ENCODE measurements at regions not wholly inside any gene's neighbourhood (a gene's known extent, or its start where the extent isn't known, plus 50 kb on each side); places are given as distances from the start of the nearest gene placed in this dataset.

DNA sequence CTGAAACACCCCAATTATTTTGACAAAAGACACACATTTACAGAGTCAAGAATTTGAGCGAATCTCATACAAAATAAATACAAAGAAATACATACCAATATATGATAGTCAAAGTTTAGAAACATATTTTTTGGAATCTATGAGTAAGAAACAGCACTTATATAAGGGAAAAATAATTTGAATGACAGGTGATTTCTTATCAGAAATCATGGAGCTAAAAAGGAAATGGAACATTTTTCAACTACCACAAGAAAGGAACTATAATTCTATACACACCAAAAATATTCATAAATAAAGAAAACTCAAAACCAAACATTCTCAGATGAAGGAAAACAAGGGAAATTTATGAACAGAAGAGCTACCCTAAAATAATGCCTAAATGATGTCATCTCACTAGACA lies 1226.6 kb downstream of the PCDH9 start:
- Histone ChIP-seq H3K4me1 (ENCODE audit: insufficient read depth, low read length) (no peaks in the 10 kb centered on the region), H3K9me3 (ENCODE audit: low read length) (peaks cover 23% of the 10 kb centered on the region), H3K4me2 (ENCODE audit: low read depth, low read length) (no peak overlapping the region), H2AFZ (ENCODE audit: low read length) (no peak overlapping the region), H3K27ac (ENCODE audit: extremely low read length, insufficient read depth, low read length) (no peak overlapping the region), H3K36me3 (replicated peaks in 1 of 2; ENCODE audit: control insufficient read depth in 1 of 2, insufficient read depth in 2 of 2, low read length in 2 of 2) (no peaks in the 10 kb centered on the region), H3K4me3 (replicated peaks in 1 of 3; ENCODE audit: insufficient read depth in 1 of 3, low read depth in 2 of 3, low read length in 3 of 3) (no peak overlapping the region), H3K79me2 (ENCODE audit: insufficient read depth, low read length) (no peaks in the 10 kb centered on the region), H3K9ac (ENCODE audit: insufficient read depth, low read depth, low read length) (no peak overlapping the region), H3K27me3 (ENCODE audit: control insufficient read depth in 1 of 2, insufficient read depth in 2 of 2, low read length in 2 of 2) (no peaks in the 10 kb centered on the region), H4K20me1 (ENCODE audit: insufficient read depth, low read length) (no peaks in the 10 kb centered on the region)
- CTCF ChIA-PET (ENCODE audit: low intra/inter-chr PET ratio, low total read pairs): no interaction called here
- in situ Hi-C loops (cut with HindIII; ENCODE audit: extremely low pct_ligation_motif_present, low pct_unique_long_range_greater_than_20kb): no loop called here
- FAIRE-seq (no peak), ATAC-seq (no peak), DNase-seq (ENCODE audit: low spot score) (no peak)
- no peak for TF ChIP-seq ASH2L (IDR thresholded peaks at IDR 0.05; ENCODE audit: insufficient read length, low read depth, low read length)
- no peak for TF ChIP-seq RBM22 (optimal IDR thresholded peaks at IDR 0.05; ENCODE audit: low read length)
- no peak for TF ChIP-seq ISX (CRISPR knock-in tag; conservative IDR thresholded peaks at IDR 0.05)
- no peak for TF ChIP-seq NCOA1 (CRISPR knock-in tag; IDR thresholded peaks at IDR 0.05)
- TF ChIP-seq MTA3 (CRISPR knock-in tag; IDR thresholded peaks at IDR 0.05): no peak
- no peak for TF ChIP-seq NFIC (IDR thresholded peaks at IDR 0.05; ENCODE audit: low read length)
- no peak for TF ChIP-seq CCAR2 (optimal IDR thresholded peaks at IDR 0.05; ENCODE audit: low read depth, low read length)
- no peak for TF ChIP-seq KDM5B (CRISPR knock-in tag; IDR thresholded peaks at IDR 0.05; ENCODE audit: borderline replicate concordance)
- no peak for TF ChIP-seq ZNF367 (CRISPR knock-in tag; IDR thresholded peaks at IDR 0.05; ENCODE audit: borderline replicate concordance)
- no peak for TF ChIP-seq NBN (conservative IDR thresholded peaks at IDR 0.05)
- intact Hi-C loops (cut with micrococcal nuclease; ENCODE audit: unreplicated experiment): no loop called here
- POLR2A ChIA-PET: no interaction called here
- no TSS peak for BruUV-seq (replicated peaks)
- whole genome bisulfite sequencing (ENCODE audit: low lambda C conversion rate): 3% methylated on average over 1 of the region's 1 CpG

GRCh38 chr13:66001140-66001539 lies 1229.0 kb downstream of the PCDH9 start:
- no peak for TF ChIP-seq RBM39 (IDR thresholded peaks at IDR 0.05; ENCODE audit: low read depth, low read length, poor library complexity, severe bottlenecking)
- TF ChIP-seq, protein P1, sequence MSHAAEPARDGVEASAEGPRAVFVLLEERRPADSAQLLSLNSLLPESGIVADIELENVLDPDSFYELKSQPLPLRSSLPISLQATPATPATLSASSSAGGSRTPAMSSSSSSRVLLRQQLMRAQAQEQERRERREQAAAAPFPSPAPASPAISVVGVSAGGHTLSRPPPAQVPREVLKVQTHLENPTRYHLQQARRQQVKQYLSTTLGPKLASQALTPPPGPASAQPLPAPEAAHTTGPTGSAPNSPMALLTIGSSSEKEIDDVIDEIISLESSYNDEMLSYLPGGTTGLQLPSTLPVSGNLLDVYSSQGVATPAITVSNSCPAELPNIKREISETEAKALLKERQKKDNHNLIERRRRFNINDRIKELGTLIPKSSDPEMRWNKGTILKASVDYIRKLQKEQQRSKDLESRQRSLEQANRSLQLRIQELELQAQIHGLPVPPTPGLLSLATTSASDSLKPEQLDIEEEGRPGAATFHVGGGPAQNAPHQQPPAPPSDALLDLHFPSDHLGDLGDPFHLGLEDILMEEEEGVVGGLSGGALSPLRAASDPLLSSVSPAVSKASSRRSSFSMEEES (CRISPR knock-in tag; IDR thresholded peaks at IDR 0.05): no peak
- no peak for TF ChIP-seq NFE2L2 (IDR thresholded peaks at IDR 0.05; ENCODE audit: low read length)
- no peak for TF ChIP-seq HNRNPL (IDR thresholded peaks at IDR 0.05; ENCODE audit: low read depth, low read length)
- ChIA-PET POLR2A (no interaction called here), CTCF (ENCODE audit: low intra/inter-chr PET ratio, low total read pairs) (no interaction called here)
- WGBS (ENCODE audit: low lambda C conversion rate): 0% methylated on average over 1 of the region's 1 CpG
- no peaks in the 10 kb centered on the region for H3K27me3 ChIP-seq (ENCODE audit: control insufficient read depth in 1 of 2, insufficient read depth in 2 of 2, low read length in 2 of 2)
- no peak overlapping the region for H3K9ac ChIP-seq (ENCODE audit: insufficient read depth, low read depth, low read length)
- H3K4me3 ChIP-seq (replicated peaks in 1 of 3; ENCODE audit: insufficient read depth in 1 of 3, low read depth in 2 of 3, low read length in 3 of 3): no peak overlapping the region
- no peaks in the 10 kb centered on the region for H3K79me2 ChIP-seq (ENCODE audit: insufficient read depth, low read length)
- no peaks in the 10 kb centered on the region for H3K4me1 ChIP-seq (ENCODE audit: insufficient read depth, low read length)
- intact Hi-C loops (cut with micrococcal nuclease; ENCODE audit: unreplicated experiment): no loop called here
- ATAC-seq: no peak
- H3K4me2 ChIP-seq (ENCODE audit: low read depth, low read length): no peak overlapping the region
- no TSS peak for BruUV-seq (replicated peaks)
- DNase-seq (ENCODE audit: low spot score): no peak
- in situ Hi-C loops (cut with HindIII; ENCODE audit: extremely low pct_ligation_motif_present, low pct_unique_long_range_greater_than_20kb): no loop called here
- no peak overlapping the region for H3K27ac ChIP-seq (ENCODE audit: extremely low read length, insufficient read depth, low read length)
- no peaks in the 10 kb centered on the region for H3K36me3 ChIP-seq (replicated peaks in 1 of 2; ENCODE audit: control insufficient read depth in 1 of 2, insufficient read depth in 2 of 2, low read length in 2 of 2)
- H4K20me1 ChIP-seq (ENCODE audit: insufficient read depth, low read length): no peaks in the 10 kb centered on the region
- peaks cover 23% of the 10 kb centered on the region for H3K9me3 ChIP-seq (ENCODE audit: low read length)
- no peak for FAIRE-seq
- no peak overlapping the region for H2AFZ ChIP-seq (ENCODE audit: low read length)
